ENCODE measurements at regions not wholly inside any gene's neighbourhood (a gene's known extent, or its start where the extent isn't known, plus 50 kb on each side); places are given as distances from the start of the nearest gene placed in this dataset.

GRCh38 chr2:107760620-107761364 lies 65.9 kb upstream of the RGPD4 start:
- H3K27ac Mint-ChIP-seq: no peak overlapping the region
- ATAC-seq (replicated peaks): no peak
- H3K4me3 Mint-ChIP-seq: no peak overlapping the region
- DNase-seq: no peak
- H3K36me3 Mint-ChIP-seq (ENCODE audit: insufficient read depth): no peaks in the 10 kb centered on the region
- peaks cover 6 to 7% of the 10 kb centered on the region in 2 donors for H3K9me3 Mint-ChIP-seq
- H3K4me1 Mint-ChIP-seq (ENCODE audit: low read depth in 2 of 2): no peaks in the 10 kb centered on the region
- H3K27me3 Mint-ChIP-seq: no peaks in the 10 kb centered on the region

- no peak for ATAC-seq (replicated peaks)
- Mint-ChIP-seq H3K27me3 (no peaks in the 10 kb centered on the region), H3K36me3 (ENCODE audit: insufficient read depth) (no peaks in the 10 kb centered on the region), H3K4me1 (ENCODE audit: low read depth in 2 of 2) (no peaks in the 10 kb centered on the region), H3K4me3 (no peak overlapping the region), H3K27ac (no peak overlapping the region), H3K9me3 (peaks cover 0 to 7% of the 10 kb centered on the region in 2 donors)
- no peak for DNase-seq
Measured at GRCh38 chr2:107772353-107772752, 54.3 kb upstream of the RGPD4 start.

- ATAC-seq (replicated peaks) (no peak), DNase-seq (no peak)
- no peak overlapping the region for H3K4me3 Mint-ChIP-seq
- H3K4me1 Mint-ChIP-seq (ENCODE audit: low read depth in 2 of 2): no peaks in the 10 kb centered on the region
- peaks cover 0 to 7% of the 10 kb centered on the region in 2 donors for H3K9me3 Mint-ChIP-seq
- no peak overlapping the region for H3K27ac Mint-ChIP-seq
- no peaks in the 10 kb centered on the region for H3K36me3 Mint-ChIP-seq (ENCODE audit: insufficient read depth)
- no peaks in the 10 kb centered on the region for H3K27me3 Mint-ChIP-seq
Measured at GRCh38 chr2:107775211-107775610, 51.5 kb upstream of the RGPD4 start.

- Mint-ChIP-seq H3K27ac (no peak overlapping the region), H3K27me3 (no peaks in the 10 kb centered on the region), H3K4me1 (ENCODE audit: low read depth in 2 of 2) (no peaks in the 10 kb centered on the region), H3K36me3 (ENCODE audit: insufficient read depth) (no peaks in the 10 kb centered on the region), H3K9me3 (peaks cover 0 to 9% of the 10 kb centered on the region in 2 donors), H3K4me3 (no peak overlapping the region)
- DNase-seq (no peak), ATAC-seq (replicated peaks) (no peak)
Measured at GRCh38 chr2:107775791-107776190, 50.9 kb upstream of the RGPD4 start.

- no peak for ATAC-seq (replicated peaks)
Measured at GRCh38 chr2:107776362-107776761, 50.3 kb upstream of the RGPD4 start.

More at GRCh38 chr2:107776362-107776761, 50.3 kb upstream of the RGPD4 start:
- Mint-ChIP-seq H3K36me3 (ENCODE audit: insufficient read depth) (no peaks in the 10 kb centered on the region), H3K4me1 (ENCODE audit: low read depth in 2 of 2) (no peaks in the 10 kb centered on the region), H3K27ac (no peak overlapping the region), H3K9me3 (peaks cover 0 to 15% of the 10 kb centered on the region in 2 donors), H3K4me3 (no peak overlapping the region), H3K27me3 (no peaks in the 10 kb centered on the region)
- DNase-seq: no peak

All from effector memory CD8-positive, alpha-beta T cell (primary cell).